ENCODE measurements at regions not wholly inside any gene's neighbourhood (a gene's known extent, or its start where the extent isn't known, plus 50 kb on each side); places are given as distances from the start of the nearest gene placed in this dataset.

DNA sequence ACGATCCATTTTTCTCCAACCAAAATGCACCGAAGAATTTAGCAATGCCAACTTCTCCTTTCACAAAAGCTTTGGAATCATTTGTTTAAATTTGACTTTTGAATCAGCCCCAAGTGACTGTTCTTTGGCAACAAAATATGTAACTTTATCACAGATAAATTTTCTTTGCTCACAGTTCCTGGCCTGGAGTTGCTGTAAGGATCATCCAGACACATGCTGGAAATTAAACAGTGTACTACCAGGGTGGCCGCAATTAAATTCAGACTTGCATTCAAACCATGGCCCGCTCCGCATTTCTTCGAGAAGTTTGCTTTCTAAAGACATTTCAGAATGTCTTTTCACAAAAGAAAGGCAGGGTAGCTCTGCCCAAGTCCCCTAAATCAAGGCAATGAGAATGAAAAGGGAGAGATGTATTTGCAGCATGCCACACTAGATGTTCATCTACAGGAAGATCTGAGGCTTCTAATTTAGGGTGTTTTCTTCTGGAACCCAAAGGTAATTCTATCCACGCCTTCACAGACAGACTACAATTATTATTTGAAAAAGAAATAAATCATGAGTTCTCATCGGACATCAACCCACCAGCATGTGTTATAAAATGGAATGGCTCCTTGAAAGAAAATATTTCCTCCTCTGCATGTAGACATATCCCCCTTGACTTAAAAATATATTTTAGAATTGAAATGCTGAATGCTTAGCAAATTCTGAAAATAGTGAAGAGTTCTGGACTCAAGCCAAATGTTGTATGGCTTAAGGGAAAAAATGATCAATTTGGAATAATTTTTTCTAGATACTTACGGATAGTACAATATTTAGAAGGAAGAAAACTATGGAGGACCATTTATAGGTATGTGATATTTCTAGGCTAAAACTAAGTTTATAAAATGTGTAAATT lies 189.7 kb upstream of the BLID start:
- TF ChIP-seq, protein P1, sequence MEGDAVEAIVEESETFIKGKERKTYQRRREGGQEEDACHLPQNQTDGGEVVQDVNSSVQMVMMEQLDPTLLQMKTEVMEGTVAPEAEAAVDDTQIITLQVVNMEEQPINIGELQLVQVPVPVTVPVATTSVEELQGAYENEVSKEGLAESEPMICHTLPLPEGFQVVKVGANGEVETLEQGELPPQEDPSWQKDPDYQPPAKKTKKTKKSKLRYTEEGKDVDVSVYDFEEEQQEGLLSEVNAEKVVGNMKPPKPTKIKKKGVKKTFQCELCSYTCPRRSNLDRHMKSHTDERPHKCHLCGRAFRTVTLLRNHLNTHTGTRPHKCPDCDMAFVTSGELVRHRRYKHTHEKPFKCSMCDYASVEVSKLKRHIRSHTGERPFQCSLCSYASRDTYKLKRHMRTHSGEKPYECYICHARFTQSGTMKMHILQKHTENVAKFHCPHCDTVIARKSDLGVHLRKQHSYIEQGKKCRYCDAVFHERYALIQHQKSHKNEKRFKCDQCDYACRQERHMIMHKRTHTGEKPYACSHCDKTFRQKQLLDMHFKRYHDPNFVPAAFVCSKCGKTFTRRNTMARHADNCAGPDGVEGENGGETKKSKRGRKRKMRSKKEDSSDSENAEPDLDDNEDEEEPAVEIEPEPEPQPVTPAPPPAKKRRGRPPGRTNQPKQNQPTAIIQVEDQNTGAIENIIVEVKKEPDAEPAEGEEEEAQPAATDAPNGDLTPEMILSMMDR (IDR thresholded peaks at IDR 0.05; ENCODE audit: insufficient read depth in 1 of 2, low read depth in 1 of 2, low read length in 1 of 2, severe bottlenecking in 1 of 2, unreplicated experiment in 1 of 2): no peak
- Histone ChIP-seq H3K4me1 (no peaks in the 10 kb centered on the region), H3K4me3 (ENCODE audit: low read depth, low read length) (no peak overlapping the region), H3K9me3 (no peaks in the 10 kb centered on the region), H3K27me3 (replicated peaks; ENCODE audit: control insufficient read depth, insufficient read depth, low read length) (no peaks in the 10 kb centered on the region; the same call in 1 of the 2 replicates), H3K36me3 (ENCODE audit: control insufficient read depth, insufficient read depth, low read length) (no peaks in the 10 kb centered on the region)
- Mint-ChIP-seq H3K36me3 (ENCODE audit: insufficient read depth, unreplicated experiment) (no peaks in the 10 kb centered on the region), H3K9me3 (ENCODE audit: unreplicated experiment) (peaks cover under 1% of the 10 kb centered on the region), H3K27ac (ENCODE audit: unreplicated experiment) (no peak overlapping the region), H3K4me1 (ENCODE audit: low read depth, unreplicated experiment) (no peaks in the 10 kb centered on the region), H3K27me3 (ENCODE audit: insufficient read depth, unreplicated experiment) (peaks cover 20% of the 10 kb centered on the region), H3K4me3 (ENCODE audit: unreplicated experiment) (no peak overlapping the region)
- intact Hi-C loops (cut with micrococcal nuclease; ENCODE audit: unreplicated experiment): no loop called here
- BruUV-seq (replicated peaks): no TSS peak
- ChIA-PET POLR2A (no interaction called here), CTCF (no interaction called here)
- no peak for DNase-seq

DNA sequence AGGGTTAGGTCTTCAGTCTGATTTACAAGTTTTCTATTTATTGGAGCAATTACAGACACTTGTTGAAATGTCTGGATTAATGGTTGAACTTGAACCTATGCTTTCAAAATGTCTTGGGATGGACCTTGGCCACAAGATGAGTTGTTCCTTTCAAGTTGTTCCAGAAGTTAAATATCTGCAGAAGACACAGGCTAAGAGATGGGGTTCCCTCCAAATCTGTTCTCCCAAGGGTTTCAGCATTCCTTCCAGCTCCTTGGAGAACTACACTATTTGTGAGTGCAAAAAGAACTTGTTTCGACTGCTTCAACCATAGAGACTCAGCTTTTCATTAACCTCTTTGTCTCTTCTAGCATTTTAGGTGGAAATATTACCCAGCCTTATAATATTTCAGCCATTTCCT lies 189.0 kb upstream of the BLID start:
- H3K4me1 ChIP-seq: no peaks in the 10 kb centered on the region
- BruUV-seq (replicated peaks): no TSS peak

DNA sequence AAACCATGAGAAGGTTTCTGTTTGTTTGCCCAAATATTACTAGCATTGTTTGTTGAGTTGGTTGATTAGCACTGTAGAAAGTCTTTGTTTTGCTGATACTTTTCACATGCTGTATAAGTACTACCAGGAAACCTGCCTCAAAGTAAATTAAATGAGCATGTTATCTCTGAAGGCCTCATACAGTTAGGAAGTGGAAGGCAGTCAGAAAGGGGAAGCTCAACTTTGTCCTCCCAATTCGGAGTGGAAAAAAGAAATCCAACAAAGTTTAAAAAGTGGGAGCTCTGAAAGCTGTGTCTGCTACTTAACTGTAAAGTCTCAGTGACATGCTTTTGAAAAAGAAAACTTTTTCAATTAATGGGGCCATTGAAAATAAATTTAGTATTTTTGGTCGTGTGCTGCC lies 188.3 kb upstream of the BLID start:
- Mint-ChIP-seq H3K27me3 (ENCODE audit: insufficient read depth, unreplicated experiment) (peaks cover 14% of the 10 kb centered on the region), H3K4me1 (ENCODE audit: low read depth, unreplicated experiment) (no peaks in the 10 kb centered on the region), H3K36me3 (ENCODE audit: insufficient read depth, unreplicated experiment) (no peaks in the 10 kb centered on the region), H3K9me3 (ENCODE audit: unreplicated experiment) (peaks cover 14% of the 10 kb centered on the region), H3K4me3 (ENCODE audit: unreplicated experiment) (no peak overlapping the region), H3K27ac (ENCODE audit: unreplicated experiment) (no peak overlapping the region)
- intact Hi-C loops (cut with micrococcal nuclease; ENCODE audit: unreplicated experiment): no loop called here
- no peaks in the 10 kb centered on the region; the same call in 1 of the 2 replicates for H3K27me3 ChIP-seq (replicated peaks; ENCODE audit: control insufficient read depth, insufficient read depth, low read length)
- no peak for DNase-seq
- H3K36me3 ChIP-seq (ENCODE audit: control insufficient read depth, insufficient read depth, low read length): no peaks in the 10 kb centered on the region
- BruUV-seq (replicated peaks): no TSS peak
- POLR2A ChIA-PET: no interaction called here
- no peaks in the 10 kb centered on the region for H3K4me1 ChIP-seq
- no peak overlapping the region for H3K4me3 ChIP-seq (ENCODE audit: low read depth, low read length)
- TF ChIP-seq, protein P1 (IDR thresholded peaks at IDR 0.05; ENCODE audit: insufficient read depth in 1 of 2, low read depth in 1 of 2, low read length in 1 of 2, severe bottlenecking in 1 of 2, unreplicated experiment in 1 of 2): no peak
- H3K9me3 ChIP-seq: no peaks in the 10 kb centered on the region
- CTCF ChIA-PET: interaction anchor here (0.5 kb wide), 1 partner anchor 608 kb away, joined by 7 read pairs; no protein-coding TSS in a partner anchor

More for the DNA sequence above, 189.0 kb upstream of the BLID start:
- Histone ChIP-seq H3K4me3 (ENCODE audit: low read depth, low read length) (no peak overlapping the region), H3K36me3 (ENCODE audit: control insufficient read depth, insufficient read depth, low read length) (no peaks in the 10 kb centered on the region), H3K27me3 (replicated peaks; ENCODE audit: control insufficient read depth, insufficient read depth, low read length) (no peaks in the 10 kb centered on the region; the same call in 1 of the 2 replicates), H3K9me3 (no peaks in the 10 kb centered on the region)
- Mint-ChIP-seq H3K27ac (ENCODE audit: unreplicated experiment) (no peak overlapping the region), H3K4me3 (ENCODE audit: unreplicated experiment) (no peak overlapping the region), H3K36me3 (ENCODE audit: insufficient read depth, unreplicated experiment) (no peaks in the 10 kb centered on the region), H3K4me1 (ENCODE audit: low read depth, unreplicated experiment) (no peaks in the 10 kb centered on the region), H3K9me3 (ENCODE audit: unreplicated experiment) (peaks cover 7% of the 10 kb centered on the region), H3K27me3 (ENCODE audit: insufficient read depth, unreplicated experiment) (peaks cover 19% of the 10 kb centered on the region)
- ChIA-PET POLR2A (no interaction called here), CTCF (interaction anchor here (0.5 kb wide), 1 partner anchor 607 kb away, joined by 7 read pairs; no protein-coding TSS in a partner anchor)
- intact Hi-C loops (cut with micrococcal nuclease; ENCODE audit: unreplicated experiment): no loop called here
- TF ChIP-seq, protein P1 (IDR thresholded peaks at IDR 0.05; ENCODE audit: insufficient read depth in 1 of 2, low read depth in 1 of 2, low read length in 1 of 2, severe bottlenecking in 1 of 2, unreplicated experiment in 1 of 2): no peak
- no peak for DNase-seq

Measured in Caco-2 (cell line).